GM23248 (cell line): ENCODE measurements at regions not wholly inside any gene's neighbourhood (a gene's known extent, or its start where the extent isn't known, plus 50 kb on each side); places are given as distances from the start of the nearest gene placed in this dataset.

ENCODE experiments used
- EZH2 ChIP-seq: fragments of 200-600 bp; sonication (generic); IDR thresholded peaks from 2 replicates; pipeline ENCODE4 v1.6.1; 2018; ENCODE audit warnings: antibody characterized with exemption, mild to moderate bottlenecking; ENCODE audit not compliant: insufficient read depth, poor library complexity, severe bottlenecking
- EZH2phosphoT487 ChIP-seq: fragments of 200-600 bp; sonication (generic); IDR thresholded peaks from 2 replicates; pipeline ENCODE4 v1.6.1; 2018; ENCODE audit warnings: antibody characterized with exemption, moderate library complexity, mild to moderate bottlenecking, low read depth; ENCODE audit not compliant: insufficient read depth

DNA sequence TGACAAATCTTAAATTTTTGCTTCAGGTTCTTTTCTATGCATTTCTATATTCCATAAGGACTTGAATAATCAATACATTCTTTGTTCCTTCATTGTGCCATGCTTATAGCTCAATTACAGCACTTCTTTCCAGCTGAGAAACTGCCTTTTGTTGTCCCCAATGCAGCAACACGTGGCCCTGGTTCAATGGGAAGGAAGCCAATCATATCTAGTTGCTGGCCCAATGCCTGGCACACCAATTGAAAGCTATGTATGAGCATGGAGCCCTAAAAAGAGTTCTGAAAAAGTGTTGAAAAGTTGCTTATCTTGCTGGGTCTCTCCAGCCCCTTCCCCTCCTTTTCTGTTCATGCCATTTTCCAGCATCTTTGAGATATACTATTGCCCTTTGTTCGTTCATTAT, 448.0 kb upstream of the FAT3 start:
- TF ChIP-seq EZH2phosphoT487 (no peak), EZH2 (no peak)
